ENCODE measurements at regions not wholly inside any gene's neighbourhood (a gene's known extent, or its start where the extent isn't known, plus 50 kb on each side); places are given as distances from the start of the nearest gene placed in this dataset.
"Not testable (repeated sequence)": the region's sequence is repeated elsewhere in the genome, so short reads cannot be mapped to it uniquely, and the experiment has no call there.

- not testable (repeated sequence) for H3K36me3 Mint-ChIP-seq (ENCODE audit: low read depth); H3K79me2 ChIP-seq (replicated peaks; ENCODE audit: insufficient read depth); H3K4me3 ChIP-seq; H3K27me3 ChIP-seq (ENCODE audit: insufficient read depth); H3K27ac Mint-ChIP-seq; H3K36me3 ChIP-seq (ENCODE audit: insufficient read depth); H3F3A ChIP-seq (replicated peaks; ENCODE audit: low read depth); H3K4me1 Mint-ChIP-seq; H3K9me2 ChIP-seq (ENCODE audit: insufficient read depth); H3K4me1 ChIP-seq (ENCODE audit: insufficient read depth); ATAC-seq; H3K4me2 ChIP-seq; H3K27ac ChIP-seq (ENCODE audit: low read depth); DNase-seq (ENCODE audit: low spot score); H3K27me3 Mint-ChIP-seq (ENCODE audit: insufficient read depth, low read depth, poor library complexity); H2AFZ ChIP-seq; H3K9me3 Mint-ChIP-seq; H3K4me3 Mint-ChIP-seq; H4K20me1 ChIP-seq (replicated peaks; ENCODE audit: insufficient read depth)
Observed at GRCh38 chr18:73324187-73324831, 456.5 kb upstream of the NETO1 start.

DNA sequence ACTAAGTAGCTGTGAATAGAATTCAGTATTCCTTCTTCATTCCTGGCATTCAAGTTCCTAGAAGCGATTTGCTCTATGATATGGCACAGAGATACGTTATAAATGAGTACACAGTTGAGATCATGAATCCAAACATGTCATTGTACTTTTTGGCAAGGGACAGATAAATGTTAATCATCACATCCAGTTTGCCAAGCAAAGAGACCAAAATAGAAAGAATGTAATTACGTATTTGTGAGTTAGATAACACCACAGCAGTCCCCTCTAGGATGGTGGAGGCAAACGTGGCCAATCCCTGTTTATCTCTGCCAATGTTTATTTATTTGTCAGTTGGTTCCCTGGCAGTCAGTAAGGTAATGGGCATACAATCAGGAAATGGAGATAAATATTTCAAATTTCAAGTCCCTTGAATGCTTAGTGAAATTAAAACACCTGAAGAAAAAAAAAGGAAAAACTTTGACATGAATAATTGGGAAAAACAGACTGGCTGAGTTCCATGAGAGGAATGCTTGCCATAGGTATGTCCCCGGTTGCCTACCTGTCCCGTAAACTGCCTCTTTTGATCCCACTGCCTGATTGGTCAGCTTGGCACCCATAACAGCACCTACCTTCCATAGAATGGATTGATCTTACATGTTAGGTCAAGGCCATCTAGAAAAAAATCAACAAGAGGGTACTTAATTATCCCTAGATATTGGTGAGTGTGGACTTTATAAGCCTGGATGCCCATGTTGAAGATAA is 451.1 kb upstream of the NETO1 start:
- Histone ChIP-seq H3K4me2 (no peak overlapping the region), H3K36me3 (ENCODE audit: insufficient read depth) (no peaks in the 10 kb centered on the region), H3K79me2 (replicated peaks; ENCODE audit: insufficient read depth) (no peaks in the 10 kb centered on the region), H3K4me3 (no peak overlapping the region), H3K27me3 (ENCODE audit: insufficient read depth) (no peaks in the 10 kb centered on the region), H3K27ac (ENCODE audit: low read depth) (no peak overlapping the region), H3F3A (replicated peaks; ENCODE audit: low read depth) (no peaks in the 10 kb centered on the region), H3K4me1 (ENCODE audit: insufficient read depth) (peaks cover 6% of the 10 kb centered on the region), H2AFZ (no peak overlapping the region), H3K9me2 (ENCODE audit: insufficient read depth) (no peaks in the 10 kb centered on the region), H4K20me1 (replicated peaks; ENCODE audit: insufficient read depth) (no peaks in the 10 kb centered on the region)
- Mint-ChIP-seq H3K4me3 (no peak overlapping the region), H3K4me1 (peaks cover 7% of the 10 kb centered on the region), H3K27ac (no peak overlapping the region), H3K36me3 (ENCODE audit: low read depth) (no peaks in the 10 kb centered on the region), H3K27me3 (ENCODE audit: insufficient read depth, low read depth, poor library complexity) (no peaks in the 10 kb centered on the region), H3K9me3 (no peaks in the 10 kb centered on the region)
- no peak for DNase-seq (ENCODE audit: low spot score)
- TF ChIP-seq NANOG (IDR thresholded peaks at IDR 0.05; ENCODE audit: borderline replicate concordance), result no peak
- TF ChIP-seq, protein P1, sequence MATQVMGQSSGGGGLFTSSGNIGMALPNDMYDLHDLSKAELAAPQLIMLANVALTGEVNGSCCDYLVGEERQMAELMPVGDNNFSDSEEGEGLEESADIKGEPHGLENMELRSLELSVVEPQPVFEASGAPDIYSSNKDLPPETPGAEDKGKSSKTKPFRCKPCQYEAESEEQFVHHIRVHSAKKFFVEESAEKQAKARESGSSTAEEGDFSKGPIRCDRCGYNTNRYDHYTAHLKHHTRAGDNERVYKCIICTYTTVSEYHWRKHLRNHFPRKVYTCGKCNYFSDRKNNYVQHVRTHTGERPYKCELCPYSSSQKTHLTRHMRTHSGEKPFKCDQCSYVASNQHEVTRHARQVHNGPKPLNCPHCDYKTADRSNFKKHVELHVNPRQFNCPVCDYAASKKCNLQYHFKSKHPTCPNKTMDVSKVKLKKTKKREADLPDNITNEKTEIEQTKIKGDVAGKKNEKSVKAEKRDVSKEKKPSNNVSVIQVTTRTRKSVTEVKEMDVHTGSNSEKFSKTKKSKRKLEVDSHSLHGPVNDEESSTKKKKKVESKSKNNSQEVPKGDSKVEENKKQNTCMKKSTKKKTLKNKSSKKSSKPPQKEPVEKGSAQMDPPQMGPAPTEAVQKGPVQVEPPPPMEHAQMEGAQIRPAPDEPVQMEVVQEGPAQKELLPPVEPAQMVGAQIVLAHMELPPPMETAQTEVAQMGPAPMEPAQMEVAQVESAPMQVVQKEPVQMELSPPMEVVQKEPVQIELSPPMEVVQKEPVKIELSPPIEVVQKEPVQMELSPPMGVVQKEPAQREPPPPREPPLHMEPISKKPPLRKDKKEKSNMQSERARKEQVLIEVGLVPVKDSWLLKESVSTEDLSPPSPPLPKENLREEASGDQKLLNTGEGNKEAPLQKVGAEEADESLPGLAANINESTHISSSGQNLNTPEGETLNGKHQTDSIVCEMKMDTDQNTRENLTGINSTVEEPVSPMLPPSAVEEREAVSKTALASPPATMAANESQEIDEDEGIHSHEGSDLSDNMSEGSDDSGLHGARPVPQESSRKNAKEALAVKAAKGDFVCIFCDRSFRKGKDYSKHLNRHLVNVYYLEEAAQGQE (IDR thresholded peaks at IDR 0.05; ENCODE audit: unreplicated experiment), result no peak
- no peak for TF ChIP-seq STAT1 (IDR thresholded peaks at IDR 0.05; ENCODE audit: unreplicated experiment)
- no peak for TF ChIP-seq ZNF114 (CRISPR knock-in tag; IDR thresholded peaks at IDR 0.05)
- no peak for TF ChIP-seq ZNF462 (CRISPR knock-in tag; IDR thresholded peaks at IDR 0.05)
- ATAC-seq, result no peak

All from GM23338 (cell line).